ENCODE measurements at regions not wholly inside any gene's neighbourhood (a gene's known extent, or its start where the extent isn't known, plus 50 kb on each side); places are given as distances from the start of the nearest gene placed in this dataset.
"Not testable (repeated sequence)": the region's sequence is repeated elsewhere in the genome, so short reads cannot be mapped to it uniquely, and the experiment has no call there.

GRCh38 chr7:155948845-155949244, 136.6 kb upstream of the SHH start:
- no peak for DNase-seq (ENCODE audit: low read depth)

- DNase-seq (ENCODE audit: low read depth): no peak
Observed at GRCh38 chr7:155948423-155948822, 136.2 kb upstream of the SHH start.

DNA sequence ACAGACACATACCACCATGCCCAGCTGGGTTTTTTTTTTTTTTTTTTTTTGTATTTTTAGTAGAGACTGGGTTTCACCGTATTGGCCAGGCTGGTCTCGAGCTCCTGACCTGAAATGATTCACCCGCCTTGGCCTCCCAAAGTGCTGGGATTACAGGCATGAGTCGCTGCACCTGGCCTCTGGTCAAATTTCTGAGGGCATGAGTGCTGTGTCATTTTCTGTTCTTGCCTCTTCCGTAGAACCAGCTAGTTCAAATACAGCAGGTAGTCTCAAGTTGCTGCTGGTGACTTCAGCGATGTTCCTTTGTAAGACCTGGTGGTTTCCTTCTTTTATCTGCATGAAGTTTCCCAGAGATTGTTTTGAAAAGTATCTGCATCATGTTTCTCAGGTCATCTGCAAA, 134.8 kb upstream of the SHH start:
- DNase-seq (ENCODE audit: low read depth): no peak

DNA sequence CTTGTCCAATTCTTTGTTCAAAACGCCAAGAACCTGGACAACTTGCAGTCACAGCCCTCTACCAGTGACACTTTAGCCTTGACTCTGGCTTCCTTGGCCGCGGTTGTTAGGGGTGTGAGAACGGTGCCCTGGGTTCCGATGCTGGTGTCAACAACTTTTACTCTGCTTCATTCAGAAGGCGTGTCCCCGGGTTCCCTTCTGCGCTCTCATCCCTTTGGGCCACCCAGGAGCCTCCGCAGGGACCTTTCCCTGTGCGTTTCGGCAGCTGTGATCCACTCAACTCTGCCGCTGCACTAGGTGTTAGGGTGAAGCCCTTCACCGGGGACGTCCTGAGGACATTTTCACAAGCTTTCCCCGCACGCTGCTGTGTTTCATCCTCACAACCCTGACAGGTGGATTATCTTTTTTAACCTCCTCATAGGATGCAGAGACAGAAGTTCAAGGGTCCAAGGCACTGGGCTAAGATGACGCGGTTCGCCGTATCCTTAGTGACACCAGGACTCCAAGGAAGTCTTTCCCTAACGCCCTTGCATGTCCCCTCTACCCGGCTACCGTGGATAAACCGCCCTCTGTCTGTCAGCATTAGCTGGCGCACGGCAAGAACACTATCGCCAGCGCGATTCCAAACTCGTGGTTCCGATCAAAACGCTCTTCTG, 133.5 kb upstream of the SHH start:
- no peak for DNase-seq (ENCODE audit: low read depth)

GRCh38 chr7:155944901-155945300, 132.6 kb upstream of the SHH start:
- no peak for DNase-seq (ENCODE audit: low read depth)

DNA sequence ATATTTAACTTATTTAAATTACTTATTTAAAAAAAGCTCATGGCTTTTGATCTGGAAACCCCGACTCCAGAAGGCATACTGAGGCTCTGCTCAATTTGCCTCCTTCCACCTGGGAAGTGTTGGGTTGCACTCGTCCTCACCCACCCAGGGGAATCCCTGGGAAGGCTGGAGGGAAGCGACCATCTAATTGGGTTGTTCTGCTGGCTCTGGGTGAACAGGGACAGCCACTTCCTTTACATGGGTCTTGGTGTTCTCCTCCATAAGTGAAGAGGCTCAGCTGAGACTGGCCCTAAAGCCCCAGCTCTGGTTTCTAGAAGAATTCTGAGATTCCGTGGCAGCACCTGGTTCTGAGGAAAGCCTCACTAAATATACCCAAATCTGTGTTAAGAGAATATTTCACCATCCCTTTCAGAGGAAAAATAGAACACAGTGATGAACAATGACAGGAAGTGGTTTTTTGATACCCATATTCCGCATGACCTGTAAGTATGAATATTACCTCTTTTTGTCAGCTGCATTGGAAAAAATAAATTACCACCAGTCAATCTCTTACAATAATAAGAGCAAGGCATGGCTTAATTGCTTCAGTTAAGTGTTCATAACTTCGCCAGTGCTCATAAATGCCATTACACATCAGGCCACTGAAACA, 131.1 kb upstream of the SHH start:
- no peak for DNase-seq (ENCODE audit: low read depth)

DNA sequence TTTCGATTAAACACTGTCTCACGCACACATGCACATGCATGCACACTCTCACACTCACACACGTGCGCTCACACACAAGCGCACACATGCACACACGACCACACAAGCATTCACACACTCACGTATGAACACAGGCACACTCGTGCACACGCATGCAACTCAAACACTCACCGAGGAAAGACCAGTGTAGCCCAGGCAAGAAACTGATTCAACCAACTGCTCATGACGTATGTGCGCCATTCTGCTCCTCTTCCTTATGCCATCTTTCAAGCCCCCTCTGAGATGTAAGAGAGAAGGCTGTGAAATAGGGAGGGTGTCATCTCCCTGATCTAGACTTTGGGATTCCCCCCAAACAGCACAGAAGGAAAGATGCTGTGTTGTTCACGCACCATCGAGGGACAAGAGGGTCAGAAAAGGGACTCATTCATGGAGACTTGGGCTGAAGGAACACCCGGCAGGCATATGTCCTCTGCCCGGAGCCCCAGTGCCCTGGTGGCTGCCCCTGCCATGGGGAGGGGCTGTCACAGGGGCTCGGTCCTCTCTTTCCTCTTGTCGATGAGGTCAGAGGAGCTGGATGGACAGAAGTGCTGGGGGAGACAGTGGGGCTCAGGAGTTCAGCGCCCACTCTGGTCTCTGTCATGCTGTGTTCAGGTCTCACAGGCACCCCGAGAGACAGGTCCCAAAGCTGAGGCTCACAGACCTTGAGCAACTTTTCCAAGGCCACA, 130.1 kb upstream of the SHH start:
- DNase-seq (ENCODE audit: low read depth): no peak

DNA sequence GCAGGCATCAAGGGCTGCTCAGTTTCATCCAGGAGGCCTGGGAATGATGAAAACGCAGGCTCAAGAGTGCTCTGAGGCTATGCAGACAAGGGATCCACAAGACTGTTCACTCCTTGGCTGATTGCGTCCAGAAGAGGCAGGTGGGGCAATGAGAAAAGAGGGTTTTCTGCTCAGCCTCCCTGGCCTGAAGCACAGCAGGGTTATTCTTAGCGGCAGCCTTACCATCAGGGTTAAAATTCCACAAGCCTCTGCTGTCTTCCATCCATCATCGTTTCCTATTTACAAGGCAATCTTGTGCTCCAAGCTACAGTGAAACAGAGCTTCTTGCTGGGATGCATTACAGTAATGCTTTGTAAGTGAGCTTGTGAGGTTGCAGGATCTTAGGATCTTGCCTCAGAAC, 129.4 kb upstream of the SHH start:
- no peak for DNase-seq (ENCODE audit: low read depth)

- no peak for DNase-seq (ENCODE audit: low read depth)
Observed at GRCh38 chr7:155939350-155939749, 127.1 kb upstream of the SHH start.

DNA sequence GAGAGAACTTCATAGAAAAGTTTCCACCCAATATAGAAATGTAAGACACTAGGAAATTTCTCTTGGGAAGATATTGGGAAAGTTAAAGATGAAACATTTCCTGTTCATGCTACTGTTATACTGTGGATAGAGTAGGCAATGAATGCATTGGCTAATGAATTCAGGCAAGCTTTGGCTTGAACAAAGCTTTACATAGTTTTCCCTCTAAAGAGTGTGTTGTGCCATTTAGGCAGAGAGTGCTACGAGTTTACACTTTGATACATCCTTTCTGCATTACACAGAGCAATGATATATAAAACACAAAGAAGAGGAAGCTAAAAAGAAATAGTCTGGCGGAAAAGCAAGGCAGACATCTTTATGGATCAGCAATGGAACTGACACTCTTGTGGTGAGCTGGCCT, 125.9 kb upstream of the SHH start:
- DNase-seq (ENCODE audit: low read depth): no peak

DNA sequence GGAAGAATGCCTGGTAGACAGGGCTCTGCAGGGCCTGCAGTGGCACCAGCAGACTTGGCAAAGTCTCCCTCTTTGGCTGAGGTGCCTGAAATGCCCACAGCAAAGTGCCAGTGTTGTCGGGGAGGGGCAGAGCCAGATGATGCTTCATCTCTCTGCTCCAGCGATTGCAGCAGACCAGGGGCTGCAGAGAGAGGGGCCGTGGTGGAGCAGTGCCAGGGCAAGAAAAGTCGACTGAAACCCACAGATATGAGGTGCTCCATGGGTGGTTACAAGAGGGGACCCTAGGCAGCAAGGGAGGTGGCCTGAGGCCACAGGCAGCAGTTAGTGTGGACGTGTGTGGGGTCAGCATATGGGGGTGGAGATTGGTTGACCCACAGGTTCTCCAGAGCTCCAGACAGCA, 123.5 kb upstream of the SHH start:
- no peak for DNase-seq (ENCODE audit: low read depth)

- no peak for DNase-seq (ENCODE audit: low read depth)
Observed at GRCh38 chr7:155935005-155935557, 122.8 kb upstream of the SHH start.

DNA sequence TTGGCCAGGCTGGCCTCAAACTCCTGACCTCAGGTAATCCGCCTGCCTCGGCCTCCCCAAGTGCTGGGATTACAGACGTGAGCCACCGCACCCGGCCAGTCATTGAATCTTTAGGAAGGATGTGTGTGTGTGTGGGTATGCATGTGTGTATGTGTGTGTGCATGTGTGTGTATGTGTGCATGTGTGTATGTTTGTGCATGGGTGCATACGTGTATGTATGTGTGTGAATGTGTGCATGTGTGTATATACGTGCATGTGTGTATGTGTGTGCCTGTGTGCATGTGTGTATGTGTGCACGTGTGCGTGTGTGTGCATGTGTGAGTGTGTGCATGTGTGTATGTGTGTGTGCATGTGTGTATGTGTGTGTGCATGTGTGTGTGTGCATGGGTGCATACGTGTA, 120.1 kb upstream of the SHH start:
- DNase-seq (ENCODE audit: low read depth): not testable (repeated sequence)

DNA sequence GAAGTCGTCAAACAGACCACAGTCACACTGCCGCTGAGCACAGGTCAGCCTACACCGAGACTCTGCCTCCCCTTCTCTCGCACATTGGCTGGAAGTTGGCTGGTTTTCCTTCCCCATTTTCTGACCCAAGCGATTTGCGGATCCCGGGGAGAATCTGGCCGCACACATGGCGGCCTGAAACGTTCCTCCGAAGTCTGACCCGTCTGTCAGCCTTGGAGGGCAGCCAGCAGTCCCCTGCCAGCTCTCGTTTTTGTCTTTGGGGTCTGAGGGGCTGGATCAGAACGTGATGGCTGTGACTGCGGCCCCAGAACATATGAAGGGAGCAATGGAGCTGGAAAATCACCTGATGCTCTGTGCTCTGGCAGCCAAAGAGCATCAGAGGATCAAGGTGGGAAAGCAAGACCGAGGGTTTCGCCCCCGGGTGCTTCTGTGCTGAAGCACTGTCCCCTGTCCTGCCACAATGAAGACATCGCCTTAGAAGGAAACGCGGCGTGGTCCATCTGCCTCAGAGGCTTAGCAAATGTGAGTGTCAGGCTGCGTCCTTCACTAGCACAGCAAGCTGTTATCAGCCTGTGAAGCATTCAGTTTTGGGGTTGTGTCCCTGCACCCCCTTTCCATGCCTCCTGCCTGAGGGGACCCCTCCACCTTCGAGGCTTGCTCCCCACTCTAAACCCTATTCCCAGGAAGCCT, 119.3 kb upstream of the SHH start:
- no peak for DNase-seq (ENCODE audit: low read depth)

DNA sequence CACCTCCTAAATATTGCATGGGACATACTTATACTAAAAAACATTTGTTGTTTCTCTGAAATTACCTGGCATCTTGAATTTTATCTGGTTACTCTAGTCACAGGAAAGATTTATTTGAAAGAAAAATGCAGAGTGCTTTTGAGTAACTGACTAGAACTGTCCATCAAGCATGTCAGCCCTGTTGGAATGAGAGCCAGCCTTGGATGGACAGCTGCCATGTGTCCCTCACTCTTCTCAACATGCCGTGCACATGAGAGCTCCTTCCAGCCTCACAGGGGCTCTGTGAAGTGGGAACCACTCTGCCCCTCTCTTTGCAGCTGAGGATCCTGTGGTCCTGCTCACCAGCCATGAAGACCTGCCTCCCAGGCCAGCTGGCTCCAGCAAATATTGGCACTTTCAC, 118.3 kb upstream of the SHH start:
- no peak for DNase-seq (ENCODE audit: low read depth)

DNA sequence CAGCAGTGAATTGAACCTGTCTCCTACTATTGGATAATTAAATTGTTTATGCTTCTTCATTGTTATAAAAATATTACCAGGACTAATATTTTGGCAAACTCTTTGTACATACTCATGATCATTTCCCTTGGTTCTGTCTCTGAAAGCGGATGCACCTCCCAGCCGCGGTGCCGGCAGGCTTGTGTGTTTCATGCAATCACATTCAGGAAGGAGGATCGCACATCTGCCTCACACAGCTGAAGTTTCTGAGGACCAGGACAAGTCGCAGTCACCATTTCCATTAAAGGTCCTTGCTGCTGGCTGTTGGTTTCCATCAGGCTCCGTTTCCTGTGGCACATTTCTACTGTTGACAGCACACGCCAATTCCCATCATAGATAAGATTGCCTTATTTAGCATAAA, 117.8 kb upstream of the SHH start:
- DNase-seq (ENCODE audit: low read depth): no peak

- no peak for DNase-seq (ENCODE audit: low read depth)
Observed at GRCh38 chr7:155928583-155928982, 116.3 kb upstream of the SHH start.

GRCh38 chr7:155927905-155928304, 115.6 kb upstream of the SHH start:
- no peak for DNase-seq (ENCODE audit: low read depth)

DNA sequence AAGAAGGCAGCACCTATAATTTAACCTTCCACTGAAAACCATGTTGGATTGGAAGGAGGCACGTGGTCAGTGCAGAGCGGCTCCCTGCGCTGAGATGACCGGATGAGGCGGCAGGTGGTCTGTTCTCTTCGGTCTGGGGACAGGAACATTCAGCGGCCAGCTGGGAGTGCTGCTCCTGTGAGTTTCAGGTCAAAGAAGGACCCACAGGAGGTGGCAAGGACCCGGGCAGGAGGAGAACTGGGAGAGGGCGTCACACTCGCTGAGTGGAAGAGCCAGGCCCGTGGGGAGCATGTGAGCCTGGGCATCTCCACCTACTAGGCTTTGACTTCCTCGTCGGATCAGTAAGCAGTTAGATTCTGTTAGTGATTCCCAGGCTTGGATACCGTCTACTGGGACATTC, 113.4 kb upstream of the SHH start:
- no peak for DNase-seq (ENCODE audit: low read depth)

- DNase-seq (ENCODE audit: low read depth): no peak
Observed at GRCh38 chr7:155922067-155922816, 110.0 kb upstream of the SHH start.

DNA sequence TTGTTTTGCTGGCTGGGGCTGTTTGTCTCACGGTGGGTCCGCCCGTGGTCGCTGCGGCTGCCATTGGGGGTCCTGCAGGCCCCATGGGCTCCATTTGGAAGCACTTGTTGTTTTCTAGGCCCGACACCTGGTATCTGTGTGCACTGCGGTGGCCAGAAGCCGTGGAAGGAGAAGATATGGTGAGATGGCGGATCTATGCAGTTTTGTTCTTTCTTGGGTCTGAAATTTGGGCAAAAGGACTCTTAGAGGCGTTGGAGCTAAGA, 109.5 kb upstream of the SHH start:
- DNase-seq (ENCODE audit: low read depth): no peak

DNA sequence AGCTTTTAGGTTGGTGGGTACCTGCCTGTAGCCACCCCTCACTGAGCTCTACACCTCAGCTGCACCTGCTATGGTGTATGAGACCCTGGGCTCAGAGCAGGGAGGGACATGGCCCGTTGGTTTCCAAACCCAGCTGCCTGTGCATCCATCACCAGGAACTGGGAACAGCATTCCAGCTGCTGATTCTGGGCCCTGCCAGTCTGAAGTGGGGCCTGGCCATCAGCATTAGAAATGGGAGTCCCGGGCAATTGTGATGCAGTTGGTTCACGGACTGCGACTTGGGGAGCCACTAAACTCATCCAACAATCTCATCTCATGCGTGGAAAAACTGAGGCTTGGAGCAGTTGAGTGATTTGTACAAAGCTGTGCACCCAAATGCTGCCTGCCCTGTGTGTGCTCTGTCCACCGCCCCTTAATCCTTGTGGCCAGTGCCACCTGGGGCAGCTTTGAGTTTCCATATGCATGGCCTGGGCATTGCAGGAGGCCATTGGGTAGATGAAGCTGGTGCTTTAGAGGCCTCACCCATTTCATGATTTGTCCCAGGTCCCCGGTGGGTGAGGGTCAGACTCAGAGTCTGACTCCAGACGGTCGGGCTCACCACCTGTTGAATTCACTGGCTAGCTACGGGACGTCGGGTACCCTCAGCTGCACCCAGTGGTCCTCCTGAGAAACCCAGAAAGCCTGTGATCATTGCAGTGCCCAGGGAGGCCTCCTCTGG, 109.0 kb upstream of the SHH start:
- no peak for DNase-seq (ENCODE audit: low read depth)
